Activated CD4-positive, alpha-beta T cell treated with anti-CD3 and anti-CD28 coated beads, Interleukin-2, Interleukin-4, amounts not matched to agents 100 ng/mL and 50 ng/mL, durations not matched to agents 16 hours and 8 hours (primary cell): ENCODE measurements at regions not wholly inside any gene's neighbourhood (a gene's known extent, or its start where the extent isn't known, plus 50 kb on each side); places are given as distances from the start of the nearest gene placed in this dataset.

Experiments used
- DNase-seq: peaks from one replicate; pipeline ENCODE4 v3.0.0-alpha.2; 2020; ENCODE audit warnings: low spot score

DNA sequence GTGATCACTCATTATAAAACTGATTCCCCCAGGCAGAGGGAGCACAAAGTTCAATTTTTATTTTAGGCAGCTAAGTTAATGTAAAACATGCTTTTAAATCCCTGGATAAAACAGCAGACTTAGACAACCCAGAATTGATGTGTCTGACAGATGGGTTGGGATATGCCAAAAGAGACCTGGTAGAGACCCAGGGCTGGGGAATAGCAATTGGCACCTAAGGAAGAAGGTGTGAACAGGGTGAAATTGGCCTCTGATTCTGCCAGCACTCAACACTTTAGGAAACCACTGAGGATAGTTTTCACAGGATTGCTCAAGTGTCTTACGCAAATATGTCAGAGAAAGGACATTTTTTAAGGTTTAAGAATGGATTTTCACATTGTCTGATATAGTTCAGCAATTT lies 938.2 kb upstream of the CDH8 start:
- no peak for DNase-seq

- DNase-seq = no peak
Measured at GRCh38 chr16:62970851-62971250, 934.6 kb upstream of the CDH8 start.

- no peak for DNase-seq
Measured at GRCh38 chr16:62969711-62970318, 933.6 kb upstream of the CDH8 start.

- no peak for DNase-seq
Measured at GRCh38 chr16:62967611-62968010, 931.4 kb upstream of the CDH8 start.

DNA sequence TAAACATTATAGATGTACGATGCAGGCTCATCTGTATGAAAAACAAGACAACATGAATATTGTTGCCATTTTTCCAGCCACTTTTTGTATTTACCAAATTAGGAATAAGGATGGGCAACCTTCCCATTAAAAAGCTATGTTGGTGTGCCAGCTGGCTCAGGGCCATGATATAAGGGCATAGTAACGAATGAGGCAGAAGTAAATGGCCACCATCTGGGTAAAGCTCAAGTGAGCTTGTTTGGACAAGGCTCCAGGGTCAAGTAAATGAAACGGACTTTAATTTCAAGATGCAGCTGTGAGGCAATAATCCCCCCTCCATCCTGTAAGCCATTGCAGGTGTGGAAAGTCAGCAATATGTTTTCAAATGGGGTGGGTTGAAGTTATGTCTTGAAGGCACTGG lies 930.9 kb upstream of the CDH8 start:
- DNase-seq = no peak

- no peak for DNase-seq
Measured at GRCh38 chr16:62966626-62967025, 930.4 kb upstream of the CDH8 start.

DNA sequence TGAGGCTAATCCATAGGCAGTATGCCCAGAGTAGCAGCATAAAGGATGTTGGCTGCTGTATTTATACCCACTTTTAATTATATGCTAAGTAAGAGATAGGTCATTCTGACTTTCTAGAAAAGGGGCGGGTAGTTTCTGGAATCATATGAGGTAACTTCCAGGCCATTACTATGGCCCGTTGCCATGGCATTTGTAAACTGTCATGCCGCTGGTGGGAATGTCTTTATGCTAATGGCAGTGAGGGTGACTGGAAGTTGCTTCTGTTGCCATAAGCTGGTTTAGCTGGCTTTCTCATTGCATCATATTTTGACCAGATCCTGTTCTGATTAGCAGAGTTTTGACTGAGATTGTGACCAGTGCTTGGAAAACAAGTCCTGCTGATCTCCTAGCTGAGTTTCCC lies 929.6 kb upstream of the CDH8 start:
- no peak for DNase-seq

GRCh38 chr16:62963846-62964245 lies 927.6 kb upstream of the CDH8 start:
- no peak for DNase-seq

DNA sequence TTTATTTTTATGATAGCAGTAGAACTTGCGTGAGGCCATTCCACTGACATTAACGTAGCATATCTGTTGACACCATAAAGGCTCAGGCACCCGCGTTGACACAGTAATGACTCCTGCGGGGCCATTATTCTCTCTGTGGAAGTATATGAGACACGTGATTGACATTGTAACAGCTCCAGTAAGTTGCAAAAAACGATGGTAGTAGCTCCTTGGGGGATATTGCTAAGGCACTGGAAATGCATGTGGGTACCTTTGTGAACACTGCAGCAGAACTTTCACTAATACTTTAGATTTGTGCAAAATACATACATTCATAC lies 918.8 kb upstream of the CDH8 start:
- DNase-seq = no peak

GRCh38 chr16:62954144-62955032 lies 918.1 kb upstream of the CDH8 start:
- no peak for DNase-seq

DNA sequence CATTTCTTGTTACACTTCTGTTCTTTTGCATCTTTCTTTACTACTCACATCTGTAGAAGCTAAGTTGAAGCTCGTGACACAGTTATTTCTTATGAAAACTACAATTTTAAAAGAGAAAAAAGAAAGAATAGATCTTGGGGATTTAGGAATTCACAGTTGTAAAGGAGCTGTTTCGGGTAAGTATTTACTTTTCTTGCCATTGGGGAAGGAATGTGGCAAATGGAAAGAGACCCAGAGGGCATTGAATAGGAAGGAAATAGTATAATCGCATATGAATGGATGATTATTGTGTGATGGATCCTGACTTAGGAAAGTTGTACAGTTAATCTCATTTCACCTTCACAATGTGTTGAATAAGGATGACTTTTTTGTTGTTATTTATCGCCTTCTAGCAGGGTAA lies 914.1 kb upstream of the CDH8 start:
- no peak for DNase-seq

DNA sequence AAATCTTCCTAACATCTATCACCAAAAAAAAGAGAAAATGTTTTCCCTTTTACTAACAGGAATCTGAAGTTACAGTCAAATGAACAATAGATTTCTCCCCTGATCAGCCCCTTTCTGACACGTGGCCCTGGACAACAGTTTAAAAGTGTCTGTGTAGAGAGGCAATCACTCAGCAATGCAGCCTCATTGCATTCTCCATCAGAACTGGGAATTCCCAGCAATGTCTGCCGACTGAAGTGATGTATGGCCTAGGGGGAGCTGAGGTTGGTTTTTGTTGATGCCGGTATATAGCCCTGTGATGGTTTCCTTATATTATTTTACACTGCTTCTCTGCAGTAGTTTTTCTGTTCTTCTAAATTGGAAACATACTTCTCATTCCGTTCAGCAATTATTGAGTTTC lies 904.3 kb upstream of the CDH8 start:
- DNase-seq = no peak

- no peak for DNase-seq
Measured at GRCh38 chr16:62939687-62940086, 903.4 kb upstream of the CDH8 start.

GRCh38 chr16:62933929-62934328 lies 897.7 kb upstream of the CDH8 start:
- no peak for DNase-seq

DNA sequence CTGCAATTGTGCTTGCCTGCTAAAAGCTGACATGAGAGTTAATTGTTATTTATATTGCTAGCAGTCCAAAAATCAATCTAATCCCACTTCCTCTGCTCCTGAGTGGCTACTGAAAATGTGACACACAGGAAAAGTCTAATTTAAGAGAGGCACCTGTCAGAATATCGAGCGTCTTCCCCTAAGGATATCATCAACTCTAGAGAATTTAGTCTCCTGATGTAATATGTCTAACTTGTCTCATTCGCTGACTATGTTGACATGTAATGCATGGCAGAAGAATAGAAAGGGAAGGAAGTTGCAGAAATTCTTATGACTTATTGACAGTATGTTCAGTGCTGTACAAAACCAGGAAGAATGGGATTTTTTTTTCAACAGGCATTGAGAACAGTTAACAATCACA lies 893.4 kb upstream of the CDH8 start:
- no peak for DNase-seq

DNA sequence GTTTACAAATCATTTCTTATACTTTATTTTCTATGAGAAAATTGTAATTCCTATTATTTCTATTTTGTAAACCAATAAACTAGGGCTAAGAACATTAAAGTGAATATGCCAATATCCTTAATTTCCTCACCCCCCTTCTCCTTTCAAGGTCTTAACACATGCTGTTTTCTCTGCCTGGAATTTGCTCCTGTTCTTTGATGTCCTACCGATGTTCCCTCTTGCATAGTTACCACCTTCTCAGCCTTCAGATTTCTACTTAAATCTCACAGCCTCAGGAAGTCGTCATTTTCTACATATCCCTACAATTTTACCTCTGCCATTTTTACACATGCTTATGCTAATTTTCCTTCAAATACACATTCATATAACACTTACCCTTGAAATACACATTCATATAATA lies 890.9 kb upstream of the CDH8 start:
- no peak for DNase-seq

- no peak for DNase-seq
Measured at GRCh38 chr16:62926121-62926801, 890.0 kb upstream of the CDH8 start.

DNA sequence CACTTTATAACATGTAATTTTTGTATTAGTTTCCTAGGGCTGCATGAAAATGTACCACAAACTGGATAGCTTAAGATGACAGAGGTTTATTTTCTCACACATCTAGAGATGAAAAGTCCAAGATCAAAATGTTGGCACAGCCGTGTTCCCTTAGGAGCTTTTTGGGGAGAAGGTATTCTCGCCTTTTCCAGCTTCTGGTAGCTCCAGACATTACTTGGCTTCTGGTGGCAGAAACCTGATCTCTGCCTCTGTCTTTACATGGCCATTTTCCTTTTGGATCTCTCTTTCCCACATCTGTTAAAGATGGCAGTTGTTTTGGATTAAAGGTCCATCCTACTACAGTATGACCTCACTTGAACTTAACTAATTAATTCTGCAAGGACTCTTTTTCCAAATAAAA lies 885.7 kb upstream of the CDH8 start:
- no peak for DNase-seq

DNA sequence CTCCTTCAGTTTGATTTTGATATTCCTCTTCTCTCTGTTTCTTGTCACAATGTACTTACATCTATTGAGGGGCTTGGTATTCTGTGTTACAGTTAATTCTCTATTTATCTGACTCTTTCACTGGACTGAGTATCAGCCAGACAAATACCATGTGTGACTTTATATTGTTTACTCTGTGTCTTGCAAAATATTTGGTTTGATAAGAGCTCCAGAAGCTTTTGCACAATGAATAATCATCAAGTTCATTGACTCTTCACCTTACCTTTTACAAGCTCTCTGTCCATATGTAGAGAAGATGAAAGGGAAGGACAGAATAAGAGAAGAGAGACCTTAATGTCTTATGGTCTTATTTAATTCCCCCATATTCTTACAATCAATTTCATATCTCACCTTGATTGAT lies 877.7 kb upstream of the CDH8 start:
- no peak for DNase-seq

DNA sequence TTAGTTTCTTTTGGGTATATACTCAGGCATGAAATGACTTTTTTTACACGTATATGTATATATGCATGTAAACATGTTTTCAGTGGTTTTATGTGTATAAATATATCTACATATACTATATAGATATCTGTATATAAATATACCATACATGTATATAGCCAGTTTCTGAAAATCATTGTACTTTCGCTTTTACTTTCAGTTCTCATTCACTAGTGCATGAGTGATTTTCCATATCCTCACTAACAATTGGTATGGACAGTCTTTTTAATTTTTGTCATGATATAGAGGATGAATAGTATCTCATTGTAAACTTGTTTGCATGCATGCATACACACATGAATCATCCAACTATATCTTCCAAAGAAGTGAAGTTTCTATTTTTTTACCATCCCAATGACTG lies 877.1 kb upstream of the CDH8 start:
- DNase-seq = no peak

DNA sequence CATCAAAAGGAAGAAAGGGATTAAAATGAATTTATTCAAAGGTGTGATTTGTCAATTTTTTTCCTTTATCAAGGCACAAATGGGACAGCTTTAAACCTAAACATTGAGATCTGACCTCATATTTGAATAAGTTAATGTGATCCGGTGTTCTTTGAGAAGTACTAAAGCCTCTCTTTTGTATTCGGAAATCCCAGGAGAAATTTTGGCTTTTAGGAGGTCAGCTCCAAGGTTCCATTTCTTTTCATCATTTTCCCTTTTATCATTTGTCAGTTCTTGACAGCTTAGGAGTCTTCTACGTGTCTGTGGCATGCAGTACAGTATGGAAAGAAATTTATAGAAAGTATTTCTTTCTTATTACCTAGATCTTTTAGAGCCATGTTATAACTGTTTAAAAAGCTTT lies 873.4 kb upstream of the CDH8 start:
- DNase-seq = no peak

DNA sequence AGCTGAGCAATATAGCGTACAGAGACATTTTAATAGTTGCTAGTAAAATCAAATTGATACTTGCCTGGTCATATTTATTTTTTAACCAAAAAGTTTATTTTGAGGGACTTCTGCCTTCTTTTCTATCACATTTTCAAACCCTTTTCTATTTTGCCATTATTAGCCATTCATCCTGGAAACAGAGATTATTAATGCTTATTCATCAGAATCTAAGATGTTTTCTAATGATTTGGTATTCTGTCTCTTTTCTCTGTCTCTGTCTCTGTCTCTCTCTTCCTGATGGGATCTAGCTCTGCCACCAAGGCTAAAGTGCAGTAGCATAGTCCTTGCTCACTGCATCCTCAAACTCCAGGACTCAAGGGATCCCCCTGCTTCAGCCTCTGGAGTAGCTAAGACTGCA lies 871.3 kb upstream of the CDH8 start:
- no peak for DNase-seq

GRCh38 chr16:62903961-62904502 lies 867.8 kb upstream of the CDH8 start:
- no peak for DNase-seq
